Hematopoietic multipotent progenitor cell treated with erythropoietin and hydrocortisone succinate and interleukin-3 and kit ligand, for 4 days (in vitro differentiated cells): ENCODE measurements at regions not wholly inside any gene's neighbourhood (a gene's known extent, or its start where the extent isn't known, plus 50 kb on each side); places are given as distances from the start of the nearest gene placed in this dataset.
A peak's percentile ranks its signal among the peaks of the same experiment; 100 is the strongest.
"Not testable (repeated sequence)": the region's sequence is repeated elsewhere in the genome, so short reads cannot be mapped to it uniquely, and the experiment has no call there.

Experiments
- DNase-seq: peaks from one replicate; pipeline ENCODE4 v3.0.0-alpha.2; 2015

- no peak for DNase-seq
These were observed 131.7 kb downstream of the BCL2L11 start for GRCh38 chr2:111252436-111252835.

DNA sequence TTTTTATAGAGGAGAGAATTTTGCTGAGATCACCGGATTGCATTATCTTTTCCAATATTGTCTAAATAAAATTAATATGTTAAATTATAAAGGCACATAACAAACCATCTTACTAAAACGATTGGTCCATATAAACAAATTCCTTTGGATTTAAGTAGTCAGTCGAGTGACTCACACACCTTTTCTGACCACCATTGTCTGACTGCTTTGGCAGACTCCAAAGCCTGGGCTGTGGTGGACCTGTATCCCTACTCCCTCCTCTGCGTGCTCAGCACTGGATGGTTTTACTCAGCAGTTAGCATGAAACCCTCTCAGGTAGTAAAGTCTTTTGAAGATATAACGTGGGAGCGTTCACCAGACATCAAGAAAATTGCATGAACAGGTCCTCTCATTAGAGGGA lies 134.2 kb downstream of the BCL2L11 start:
- DNase-seq = not testable (repeated sequence)

DNA sequence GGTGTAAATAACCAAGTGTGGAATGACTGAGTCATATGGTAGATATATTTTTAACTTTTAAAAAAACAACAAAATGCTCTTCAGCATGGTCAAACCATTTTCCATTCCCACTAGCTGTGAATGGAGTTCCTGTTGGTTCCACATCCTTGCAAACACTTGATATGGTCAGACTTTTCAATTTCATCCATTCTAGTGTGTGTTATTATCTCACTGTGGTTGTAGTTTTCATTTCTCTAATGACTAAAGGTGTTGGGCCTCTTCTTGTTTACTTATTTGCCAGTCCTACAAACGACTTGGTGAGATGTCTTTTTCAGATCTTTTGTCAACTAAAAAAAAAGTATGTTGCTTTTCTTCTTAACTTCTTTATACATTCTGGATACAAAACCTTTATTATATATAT lies 135.9 kb downstream of the BCL2L11 start:
- not testable (repeated sequence) for DNase-seq

DNA sequence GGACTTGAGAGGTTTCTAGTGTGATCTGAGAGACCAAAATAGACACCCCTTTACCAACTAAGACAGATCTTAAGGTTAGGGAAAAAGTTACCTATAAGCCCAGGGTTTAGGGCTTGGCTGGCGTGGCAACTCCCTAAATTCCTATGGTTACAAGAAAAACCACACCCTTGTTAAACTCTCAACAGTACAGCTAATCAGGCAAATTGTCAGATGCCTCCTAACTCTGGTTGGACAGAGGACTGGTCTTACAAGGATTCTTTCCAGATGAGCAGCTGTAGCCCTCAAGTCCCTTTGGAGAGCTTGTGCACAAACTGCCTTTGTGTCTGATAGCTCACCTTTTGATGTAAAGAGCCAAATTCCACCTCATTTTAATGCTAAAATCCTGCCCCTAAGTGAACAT lies 136.9 kb downstream of the BCL2L11 start:
- not testable (repeated sequence) for DNase-seq

- not testable (repeated sequence) for DNase-seq
These were observed 137.6 kb downstream of the BCL2L11 start for GRCh38 chr2:111258318-111258717.

GRCh38 chr2:111262627-111263379 lies 142.1 kb downstream of the BCL2L11 start:
- DNase-seq = not testable (repeated sequence)

GRCh38 chr2:111263380-111264017 lies 142.8 kb downstream of the BCL2L11 start:
- DNase-seq = not testable (repeated sequence)

- not testable (repeated sequence) for DNase-seq
These were observed 144.2 kb downstream of the BCL2L11 start for GRCh38 chr2:111264956-111265355.

DNA sequence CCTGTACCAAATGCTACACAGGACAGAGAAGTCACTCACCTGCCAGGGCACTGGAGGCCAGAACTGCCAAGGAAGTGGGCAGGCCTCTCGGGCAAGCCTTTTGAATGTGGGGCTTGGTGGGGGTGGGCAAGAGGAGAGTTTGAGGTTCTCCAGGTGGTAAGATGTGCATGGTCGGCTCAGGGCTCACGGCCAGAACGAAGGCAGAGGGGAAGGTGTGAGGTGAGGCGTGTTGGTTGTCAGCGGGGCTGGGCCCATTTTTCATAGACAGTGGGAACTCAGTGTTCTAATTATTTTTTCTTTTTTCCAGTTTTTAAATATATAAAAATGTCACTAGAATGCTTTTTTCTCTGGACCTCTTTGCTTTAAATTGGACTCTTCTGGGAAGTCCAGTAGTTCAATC lies 145.8 kb downstream of the BCL2L11 start:
- DNase-seq = not testable (repeated sequence)

- DNase-seq = peak; percentile 12
These were observed 146.3 kb downstream of the BCL2L11 start for GRCh38 chr2:111267038-111267437.

GRCh38 chr2:111269761-111270323 lies 149.1 kb downstream of the BCL2L11 start:
- not testable (repeated sequence) for DNase-seq

DNA sequence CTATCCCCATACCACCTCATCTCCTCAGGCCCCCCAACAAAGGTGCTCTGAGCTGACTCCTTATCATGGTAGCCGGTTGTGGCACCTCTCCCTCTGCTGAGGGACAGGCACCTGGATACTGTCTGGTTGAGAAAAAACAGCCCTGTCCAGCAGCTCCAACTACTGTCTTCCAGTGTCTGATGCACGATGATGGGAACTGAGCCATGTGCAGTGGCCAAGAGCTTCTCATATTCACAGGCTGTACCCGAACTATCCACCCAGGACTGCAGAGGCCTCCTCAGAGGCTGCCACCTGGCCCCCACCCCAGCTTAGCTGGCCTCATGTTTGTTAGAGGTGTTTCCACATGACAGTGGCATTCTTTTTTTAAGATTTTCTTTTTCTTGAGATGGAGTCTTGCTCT lies 149.9 kb downstream of the BCL2L11 start:
- not testable (repeated sequence) for DNase-seq

- not testable (repeated sequence) for DNase-seq
These were observed 151.1 kb downstream of the BCL2L11 start for GRCh38 chr2:111271647-111272304.

DNA sequence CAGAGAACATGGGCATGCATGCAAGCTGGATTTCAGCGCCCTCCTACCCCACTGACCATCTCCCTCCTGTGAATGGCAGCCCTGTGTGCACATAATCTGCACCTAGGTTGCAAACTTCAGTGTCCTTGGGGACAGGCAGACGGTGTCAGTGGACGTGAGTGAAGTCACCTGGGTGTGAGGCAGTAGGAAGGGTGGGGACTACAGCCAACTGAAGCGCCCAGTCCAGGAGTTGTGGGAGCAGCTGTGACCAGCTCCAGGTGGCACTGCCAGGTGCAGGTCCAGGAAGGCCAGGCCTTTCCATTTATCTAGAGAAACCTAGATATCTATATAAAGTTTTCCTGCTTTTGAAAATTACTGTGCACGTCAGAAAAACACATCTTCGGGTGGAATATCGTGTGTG lies 152.3 kb downstream of the BCL2L11 start:
- DNase-seq = not testable (repeated sequence)

- DNase-seq = not testable (repeated sequence)
These were observed 154.5 kb downstream of the BCL2L11 start for GRCh38 chr2:111275047-111275853.

DNA sequence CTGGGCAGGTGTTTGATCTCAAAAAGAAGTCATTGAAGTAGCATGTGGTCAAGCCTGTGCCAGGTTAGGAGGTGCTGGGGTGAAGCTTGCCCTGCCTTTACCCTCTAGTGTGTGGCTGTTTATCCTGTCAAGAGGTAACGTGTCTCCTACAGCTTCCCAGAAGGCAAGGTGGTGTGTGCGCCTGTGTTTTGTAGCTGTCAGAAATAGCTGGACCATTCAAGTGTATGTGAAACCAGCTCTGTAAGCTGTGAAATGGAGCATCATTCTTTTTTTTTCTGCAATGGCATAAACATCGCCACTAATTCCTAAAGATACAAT lies 155.1 kb downstream of the BCL2L11 start:
- DNase-seq = not testable (repeated sequence)

- DNase-seq = not testable (repeated sequence)
These were observed 157.4 kb downstream of the BCL2L11 start for GRCh38 chr2:111278133-111278532.

DNA sequence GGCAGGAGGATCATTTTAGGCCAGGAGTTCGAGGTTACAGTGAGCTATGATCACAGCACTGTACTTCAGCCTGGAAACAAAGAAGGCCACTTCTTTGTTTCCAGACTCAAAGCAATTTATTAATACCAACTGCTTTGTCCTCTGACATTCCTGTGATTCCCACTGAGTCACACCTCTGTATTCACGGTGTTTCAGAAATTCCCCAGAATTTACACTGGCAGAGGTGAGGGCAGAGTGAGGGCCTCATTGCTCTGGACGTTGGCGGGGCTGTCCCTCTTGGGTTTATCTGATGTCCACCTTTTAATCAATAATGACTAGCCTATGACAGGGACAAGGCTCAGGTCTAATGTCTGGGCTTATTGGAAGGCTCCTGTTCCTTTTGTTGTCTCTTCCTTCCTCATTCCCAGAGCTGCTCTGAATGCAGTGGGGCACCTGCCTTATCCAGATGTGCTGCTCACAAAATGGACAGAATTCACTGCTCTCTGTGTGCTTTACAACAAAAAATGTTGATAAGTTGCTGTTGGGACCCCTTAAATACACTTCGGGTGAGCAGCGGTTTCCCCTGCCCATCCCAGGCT lies 160.1 kb downstream of the BCL2L11 start:
- DNase-seq = not testable (repeated sequence)

GRCh38 chr2:111282162-111282561 lies 161.4 kb downstream of the BCL2L11 start:
- not testable (repeated sequence) for DNase-seq

GRCh38 chr2:111287646-111288568 lies 167.2 kb downstream of the BCL2L11 start:
- DNase-seq = not testable (repeated sequence)

DNA sequence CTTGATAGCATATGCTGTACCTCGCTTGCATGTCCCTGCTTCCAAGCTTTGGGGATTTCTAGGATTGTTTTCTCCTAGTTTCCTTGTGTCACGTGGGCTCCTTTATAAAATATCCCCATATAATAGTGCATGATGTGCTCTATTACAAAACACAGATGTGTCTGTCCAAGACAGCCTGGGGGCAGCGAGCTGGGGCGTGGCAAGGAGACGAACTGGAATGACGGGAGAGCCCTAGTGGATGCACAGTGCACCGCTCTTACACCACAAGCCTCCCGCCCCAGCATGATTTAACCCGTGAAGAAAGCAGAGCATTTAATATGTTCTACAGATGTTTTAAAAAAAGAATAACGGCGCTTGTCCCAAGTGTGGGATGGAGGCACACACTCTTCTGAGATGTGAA lies 169.7 kb downstream of the BCL2L11 start:
- not testable (repeated sequence) for DNase-seq
